Smooth muscle cell of the brain vasculature (primary cell): ENCODE measurements at regions not wholly inside any gene's neighbourhood (a gene's known extent, or its start where the extent isn't known, plus 50 kb on each side); places are given as distances from the start of the nearest gene placed in this dataset.
"Not testable (repeated sequence)": the region's sequence is repeated elsewhere in the genome, so short reads cannot be mapped to it uniquely, and the experiment has no call there.

Source experiments
- DNase-seq: peaks from one replicate; pipeline ENCODE4 v3.0.0-alpha.2; 2012; ENCODE audit warnings: low read depth, low spot score

DNA sequence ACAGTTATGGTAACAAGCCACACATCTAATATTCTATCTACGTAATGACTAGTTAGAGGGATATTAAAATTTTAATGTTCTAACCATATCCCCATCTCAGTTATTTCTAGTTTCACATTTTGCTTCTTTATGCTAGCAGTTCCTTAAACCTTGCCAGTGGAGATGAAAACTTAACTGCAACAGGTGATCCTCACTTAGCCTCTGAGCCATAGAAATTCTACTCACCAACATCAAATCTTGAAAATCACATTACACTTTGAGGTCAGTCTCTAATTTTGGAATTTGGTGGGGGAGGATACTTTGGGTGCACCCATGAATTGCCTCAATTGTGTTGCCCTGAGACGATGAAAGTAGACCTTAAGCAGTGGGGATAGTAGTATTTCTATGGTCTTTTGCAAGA lies 256.4 kb downstream of the GATA3 start:
- DNase-seq = no peak

- no peak for DNase-seq
Measured at GRCh38 chr10:8311526-8312070, 257.1 kb downstream of the GATA3 start.

DNA sequence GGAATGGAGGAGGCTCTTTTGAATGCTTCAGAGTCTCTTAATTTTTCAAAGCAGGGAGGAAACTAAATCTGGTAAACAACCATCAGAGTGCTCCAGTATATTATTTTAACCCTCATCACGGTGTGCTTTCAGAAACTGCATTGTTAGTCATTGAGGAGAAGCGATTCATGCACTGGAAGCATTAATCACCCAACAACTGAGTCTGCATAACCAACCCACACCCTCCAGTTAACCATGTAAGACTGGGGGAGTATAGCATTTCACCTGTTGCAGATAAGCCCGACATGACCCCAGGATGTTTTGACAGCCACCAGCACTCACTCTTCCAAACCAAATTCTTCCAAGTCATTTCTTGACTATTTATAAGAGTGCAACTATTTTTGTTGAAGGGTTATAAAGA lies 257.6 kb downstream of the GATA3 start:
- DNase-seq = no peak

DNA sequence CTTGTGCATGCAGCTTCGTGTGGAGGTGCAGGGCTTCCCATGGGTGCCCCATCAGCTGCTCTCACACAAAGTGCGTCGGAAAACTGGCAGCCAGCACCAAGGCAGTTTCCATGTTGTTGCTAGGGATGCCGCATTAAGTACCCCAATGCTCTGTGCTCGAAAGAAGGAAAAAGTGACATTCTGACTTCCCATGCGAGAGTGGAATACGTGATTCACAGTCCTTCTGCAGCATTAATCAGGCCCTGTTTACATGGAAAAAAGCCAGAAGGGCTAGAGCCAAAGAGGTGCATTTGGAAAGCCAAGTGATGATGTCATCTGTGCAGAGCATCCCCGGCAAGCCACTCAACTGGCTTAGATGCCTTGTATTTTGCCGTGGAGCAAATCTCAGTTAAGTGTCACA lies 258.3 kb downstream of the GATA3 start:
- DNase-seq = no peak

DNA sequence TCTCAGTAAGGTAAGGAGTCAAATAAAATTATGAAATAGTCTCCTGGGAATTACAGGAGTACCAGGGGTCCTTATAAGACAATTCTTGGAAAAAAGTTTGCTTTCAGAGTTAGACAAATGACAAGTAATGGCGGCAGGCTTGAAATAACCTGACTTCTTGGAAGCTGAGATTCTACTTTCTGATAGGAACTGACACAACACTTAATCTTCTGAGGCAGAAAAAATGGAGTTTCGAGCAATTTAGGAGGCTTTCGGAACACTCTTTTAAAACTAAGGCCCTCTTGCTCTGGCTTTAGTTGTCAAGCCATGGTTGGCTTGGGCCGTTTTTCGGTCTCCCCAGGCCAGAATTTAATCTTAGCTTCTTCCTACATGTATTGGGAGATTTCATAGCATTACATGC lies 260.0 kb downstream of the GATA3 start:
- no peak for DNase-seq

DNA sequence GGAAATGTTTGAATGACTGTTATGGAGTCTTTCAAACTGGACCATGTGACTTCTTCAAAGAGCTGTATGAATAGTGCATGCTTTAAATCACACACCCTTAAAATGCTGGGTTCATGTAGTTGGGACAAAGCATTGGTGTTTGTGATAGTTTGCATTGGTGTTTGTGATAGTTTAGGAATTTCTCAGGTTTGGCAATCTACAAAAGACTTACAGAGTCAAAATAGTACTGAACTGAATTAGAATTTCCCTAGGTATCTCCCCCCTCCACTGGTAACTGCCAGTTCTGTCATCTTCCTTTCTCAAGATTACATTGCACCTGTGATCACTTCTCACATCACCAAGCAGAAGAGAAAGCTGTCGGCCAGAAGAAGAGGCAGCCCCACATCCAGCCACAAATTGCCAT lies 261.1 kb downstream of the GATA3 start:
- no peak for DNase-seq

GRCh38 chr10:8316284-8316683 lies 261.8 kb downstream of the GATA3 start:
- DNase-seq = no peak

GRCh38 chr10:8318429-8318828 lies 263.9 kb downstream of the GATA3 start:
- DNase-seq = not testable (repeated sequence)

GRCh38 chr10:8318956-8319355 lies 264.5 kb downstream of the GATA3 start:
- no peak for DNase-seq

DNA sequence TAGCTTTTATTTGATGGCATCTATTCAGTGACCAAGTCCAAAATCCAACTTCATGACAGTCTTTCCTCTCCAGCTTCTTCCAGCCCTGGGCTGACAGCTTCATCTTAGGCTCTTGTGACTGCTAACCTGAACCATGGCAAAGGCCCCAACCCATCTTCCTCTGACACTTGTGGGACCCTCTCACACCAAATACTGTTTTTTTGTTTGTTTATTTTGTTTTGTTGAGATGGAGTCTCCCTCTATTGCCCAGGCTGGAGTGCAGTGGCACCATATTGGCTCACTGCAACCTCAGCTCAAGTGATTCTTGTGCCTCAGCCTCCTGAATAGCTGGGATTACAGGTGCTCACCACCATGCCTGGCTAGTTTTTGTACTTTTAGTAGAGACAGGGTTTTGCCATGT lies 265.2 kb downstream of the GATA3 start:
- DNase-seq = no peak

- no peak for DNase-seq
Measured at GRCh38 chr10:8321990-8322389, 267.5 kb downstream of the GATA3 start.

DNA sequence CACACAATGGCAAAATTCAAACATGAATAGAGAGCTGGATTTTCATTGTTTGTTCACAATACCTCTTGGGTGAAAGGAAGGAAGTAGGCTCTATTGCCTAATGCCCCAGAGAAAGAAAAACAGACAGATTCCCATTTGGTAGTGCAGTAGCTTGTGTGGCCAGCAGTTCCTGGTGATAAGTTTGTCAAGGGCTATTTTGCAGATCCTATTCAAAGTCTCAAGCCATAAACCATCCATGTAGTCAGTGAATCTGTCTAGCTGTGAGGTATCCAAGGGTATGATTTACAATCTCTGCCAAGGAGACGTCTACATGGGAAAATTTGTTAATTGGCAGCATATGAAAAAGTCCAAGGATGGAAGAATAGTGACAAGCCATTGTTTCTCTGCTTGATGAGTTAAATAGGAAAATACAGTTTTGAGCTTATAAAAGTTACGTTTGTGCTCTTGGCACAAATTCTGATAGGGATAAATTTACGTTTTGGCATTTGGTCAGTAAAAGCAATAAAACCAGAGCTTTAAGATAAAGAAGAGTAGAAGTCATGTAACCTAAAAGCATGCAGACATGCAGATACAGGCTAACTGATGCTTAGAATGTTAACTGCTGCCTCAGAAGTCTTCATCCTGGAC lies 269.1 kb downstream of the GATA3 start:
- DNase-seq = no peak

DNA sequence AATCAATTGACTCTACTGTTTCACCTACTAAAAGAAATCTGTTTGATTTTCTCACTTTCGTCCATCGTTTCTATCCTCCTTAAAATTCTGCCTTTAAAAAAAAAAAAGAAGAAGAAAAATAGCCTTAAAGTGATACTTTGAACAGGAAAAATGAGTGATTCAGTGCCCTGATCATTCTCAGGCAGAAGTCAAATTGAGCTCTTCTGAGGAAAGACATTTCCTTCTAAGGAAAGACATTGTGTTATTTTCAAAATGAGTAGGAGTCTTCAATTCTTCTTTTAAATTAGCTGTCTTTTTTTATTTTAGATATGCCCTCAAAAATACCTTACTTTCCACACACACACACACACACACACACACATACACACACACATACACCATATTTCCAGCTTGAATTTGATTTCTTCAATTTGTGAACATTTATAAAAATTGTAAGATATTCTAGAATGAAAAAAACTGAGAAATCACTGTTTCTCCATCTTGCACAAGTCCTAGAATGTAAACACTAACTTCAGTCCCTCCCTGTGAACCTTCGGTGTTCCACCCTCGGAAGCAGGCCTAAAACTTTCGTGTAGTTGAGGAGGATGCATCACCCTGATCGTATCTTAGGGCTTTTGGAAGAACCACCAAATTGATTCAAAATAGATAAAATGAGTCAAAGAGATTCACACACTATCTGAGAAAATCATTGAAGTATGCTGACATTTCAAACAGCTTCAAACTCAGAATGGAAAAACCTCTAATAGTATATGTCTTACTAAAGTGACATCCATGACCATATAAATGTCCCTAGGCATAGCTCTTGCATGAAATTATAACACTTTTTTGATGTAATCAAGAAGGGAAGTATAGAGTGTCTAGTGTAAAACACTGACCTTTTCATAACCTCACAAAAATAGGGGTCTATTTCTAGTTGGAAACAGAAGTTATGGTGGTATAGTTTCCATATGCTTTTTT lies 270.8 kb downstream of the GATA3 start:
- no peak for DNase-seq

DNA sequence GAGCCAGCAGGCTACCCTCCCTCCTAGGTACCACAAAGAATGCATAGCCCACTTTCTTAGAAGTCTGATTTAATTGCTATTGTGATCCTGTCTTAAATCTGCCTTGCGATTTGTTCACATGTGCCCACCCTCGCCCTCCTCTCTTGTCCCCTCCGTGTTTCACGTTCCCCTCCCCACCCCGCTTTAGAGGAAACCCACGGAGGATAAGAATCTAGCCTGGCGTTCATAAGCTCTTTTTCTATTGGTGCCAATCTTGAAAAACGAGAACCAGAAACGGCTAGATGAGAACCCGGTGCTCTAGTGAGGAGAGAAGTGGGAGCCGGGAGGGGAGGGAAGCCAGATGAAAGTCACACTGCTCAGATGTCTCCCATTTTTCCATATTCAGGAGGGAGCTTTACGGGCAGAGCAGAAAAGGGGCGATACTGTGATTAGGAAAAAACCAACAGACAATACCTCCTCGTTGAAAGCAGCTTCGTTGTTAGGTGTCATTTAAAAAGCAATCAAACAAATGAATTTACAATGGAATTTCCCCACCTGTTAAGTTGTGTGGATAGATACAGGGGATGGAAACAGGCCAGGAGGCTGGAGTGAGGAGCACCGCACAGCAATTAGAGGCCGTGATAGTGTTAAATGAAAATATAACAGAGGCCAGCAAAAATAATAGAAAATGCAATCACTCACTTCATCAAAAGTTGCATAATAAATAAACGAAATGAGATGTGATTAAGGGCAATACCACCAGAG lies 272.1 kb downstream of the GATA3 start:
- DNase-seq = no peak

- DNase-seq = no peak
Measured at GRCh38 chr10:8327140-8327423, 272.6 kb downstream of the GATA3 start.

- DNase-seq = no peak
Measured at GRCh38 chr10:8331387-8331786, 276.9 kb downstream of the GATA3 start.

GRCh38 chr10:8331896-8332729 lies 277.6 kb downstream of the GATA3 start:
- no peak for DNase-seq

- DNase-seq = no peak
Measured at GRCh38 chr10:8332730-8333111, 278.2 kb downstream of the GATA3 start.

DNA sequence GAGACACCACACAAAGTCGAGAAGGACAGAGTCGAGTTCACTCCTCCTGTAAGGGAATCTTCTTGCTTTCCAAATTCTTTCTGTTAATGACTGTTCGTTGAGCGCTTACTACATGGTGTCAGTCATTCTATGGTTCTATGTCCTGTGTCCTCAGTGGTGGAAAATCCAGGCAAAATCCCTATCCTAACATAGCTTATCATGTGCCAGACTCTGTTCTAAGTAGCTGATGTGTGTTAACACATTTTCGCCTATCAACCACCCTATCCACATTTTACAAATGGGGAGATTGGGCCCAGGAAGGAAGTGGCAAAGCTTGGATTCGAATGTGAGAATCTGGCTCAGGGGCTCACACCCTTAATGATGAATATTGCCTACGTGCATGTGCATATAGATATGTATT lies 280.1 kb downstream of the GATA3 start:
- DNase-seq = no peak

GRCh38 chr10:8336629-8337331 lies 282.3 kb downstream of the GATA3 start:
- DNase-seq = no peak

GRCh38 chr10:8337332-8337651 lies 282.8 kb downstream of the GATA3 start:
- no peak for DNase-seq
